Panc1 (cell line): ENCODE measurements at regions not wholly inside any gene's neighbourhood (a gene's known extent, or its start where the extent isn't known, plus 50 kb on each side); places are given as distances from the start of the nearest gene placed in this dataset.

Experiments used
- ATAC-seq: fragments of 200-7000 bp; cut with Tn5 transposase; 2 replicates; pipeline ENCODE4 v1.9.1; 2020; ENCODE audit warnings: mild to moderate bottlenecking, moderate library complexity
- BruUV-seq: library from RNA; stranded (reverse); fragments of 400-500 nt; replicated peaks from 2 replicates; lab custom pipeline; 2021; lab: Mats Ljungman, UMichigan
- CTCF ChIA-PET: fragments of 300-600 bp; sonication (Branson Sonifier 250); formaldehyde crosslinking; loops from one replicate; lab custom pipeline; 2022; ENCODE audit warnings: antibody characterized with exemption; lab: Charles Lee
- POLR2A ChIA-PET: fragments of 300-600 bp; sonication (Branson Sonifier 250); formaldehyde crosslinking; loops from one replicate; lab custom pipeline; 2022; ENCODE audit warnings: antibody characterized with exemption; lab: Charles Lee
- DNase-seq: peaks from one replicate; pipeline ENCODE4 v3.0.0-alpha.2; 2010; ENCODE audit warnings: low read depth, low spot score
- H3K27ac ChIP-seq: 2 replicates; pipeline ENCODE4 v1.5.1; 2011; ENCODE audit warnings: mild to moderate bottlenecking, low read length, inconsistent platforms
- H3K27me3 ChIP-seq: fragments of 200-500 bp; sonication (Bioruptor generic); 2 replicates; pipeline ENCODE4 v1.6.0; 2014; ENCODE audit warnings: low read length, inconsistent platforms; ENCODE audit not compliant: control insufficient read depth, insufficient read depth
- H3K36me3 ChIP-seq: fragments of 200-500 bp; sonication (Bioruptor generic); 2 replicates; pipeline ENCODE4 v1.5.1; 2014; ENCODE audit warnings: inconsistent platforms, mild to moderate bottlenecking, low read length, moderate library complexity; ENCODE audit not compliant: control insufficient read depth, insufficient read depth
- H3K4me1 ChIP-seq: 2 replicates; pipeline ENCODE4 v1.5.1; 2011; ENCODE audit warnings: inconsistent platforms, mild to moderate bottlenecking, low read length, moderate library complexity; ENCODE audit not compliant: control insufficient read depth, insufficient read depth
- H3K4me3 ChIP-seq, 2 experiments: 2 replicates each; pipeline ENCODE4 v1.5.1; 2011 to 2012; ENCODE audit warnings: low read depth in 2 of 2, low read length in 2 of 2, mild to moderate bottlenecking in 2 of 2, inconsistent platforms in 1 of 2, moderate library complexity in 1 of 2
- H3K9me3 ChIP-seq: fragments of 200-500 bp; sonication (Bioruptor generic); 2 replicates; pipeline ENCODE4 v1.5.1; 2014; ENCODE audit warnings: low read depth, mild to moderate bottlenecking, inconsistent platforms, low read length, moderate library complexity; ENCODE audit not compliant: control insufficient read depth, insufficient read depth
- POLR2AphosphoS5 ChIP-seq: IDR thresholded peaks from 2 replicates; pipeline ENCODE4 v1.6.1; 2012; ENCODE audit warnings: mild to moderate bottlenecking, low read depth, low read length, moderate library complexity
- REST ChIP-seq, 2 experiments: IDR thresholded peaks; 2 replicates each; pipeline ENCODE4 v1.6.1; 2011 to 2012; ENCODE audit warnings: low read depth in 2 of 2, control low read depth in 1 of 2, low read length in 1 of 2, mild to moderate bottlenecking in 1 of 2, moderate library complexity in 1 of 2; ENCODE audit not compliant: insufficient read depth in 1 of 2
- SIN3A ChIP-seq: IDR thresholded peaks from 2 replicates; pipeline ENCODE4 v1.6.1; 2012; ENCODE audit warnings: low read depth, mild to moderate bottlenecking, low read length, moderate library complexity, borderline replicate concordance; ENCODE audit not compliant: insufficient read depth
- TCF7L2 ChIP-seq: IDR thresholded peaks from 2 replicates; pipeline ENCODE4 v1.6.1; 2011; ENCODE audit warnings: mild to moderate bottlenecking, low read depth, low read length, inconsistent platforms
- in situ Hi-C: cut with HindIII; loops from 2 replicates; pipeline ENCODE4 v1.10.0; 2016; ENCODE audit warnings: low sequenced_read_pairs, low pct_unique_long_range_greater_than_20kb
- intact Hi-C: fragments of 100-400 bp; cut with micrococcal nuclease; formaldehyde crosslinking; loops from one replicate; pipeline ENCODE4 v1.10.0; 2022; ENCODE audit not compliant: unreplicated experiment
- TF ChIP-seq, protein P1 (sequence below): fragments of 450-650 bp; IDR thresholded peaks from 2 replicates; pipeline ENCODE4 v1.5.1; 2017; ENCODE audit warnings: mild to moderate bottlenecking

DNA sequence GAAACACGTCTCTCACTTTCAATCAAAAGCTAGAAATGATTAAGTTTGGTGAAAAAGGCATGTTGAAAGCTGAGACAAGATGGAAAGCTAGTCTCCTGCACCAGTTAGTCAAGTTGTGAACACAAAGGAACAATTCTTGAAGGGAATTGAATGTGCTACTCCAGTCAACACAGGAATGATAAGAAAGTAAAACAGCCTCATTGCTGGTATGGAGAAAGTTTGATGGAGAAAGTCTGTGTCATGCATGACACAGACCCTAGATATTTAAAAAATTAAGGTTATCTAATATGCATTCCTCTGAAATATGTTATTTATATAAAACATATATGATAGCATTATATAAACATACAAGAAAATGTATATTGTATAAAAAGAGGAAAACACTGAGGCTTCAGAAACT lies 699.4 kb upstream of the FZD8 start:
- no peak for ATAC-seq

GRCh38 chr10:36336315-36336714 lies 694.2 kb upstream of the FZD8 start:
- Histone ChIP-seq H3K27me3 (no peaks in the 10 kb centered on the region), H3K27ac (no peak overlapping the region), H3K4me3 (no peak overlapping the region), H3K9me3 (no peaks in the 10 kb centered on the region), H3K36me3 (no peaks in the 10 kb centered on the region), H3K4me1 (no peaks in the 10 kb centered on the region)
- no peak for ATAC-seq
- POLR2A ChIA-PET = no interaction called here
- BruUV-seq = no TSS peak
- CTCF ChIA-PET = no interaction called here
- DNase-seq = no peak
- in situ Hi-C loops = no loop called here
- TF ChIP-seq, protein P1, sequence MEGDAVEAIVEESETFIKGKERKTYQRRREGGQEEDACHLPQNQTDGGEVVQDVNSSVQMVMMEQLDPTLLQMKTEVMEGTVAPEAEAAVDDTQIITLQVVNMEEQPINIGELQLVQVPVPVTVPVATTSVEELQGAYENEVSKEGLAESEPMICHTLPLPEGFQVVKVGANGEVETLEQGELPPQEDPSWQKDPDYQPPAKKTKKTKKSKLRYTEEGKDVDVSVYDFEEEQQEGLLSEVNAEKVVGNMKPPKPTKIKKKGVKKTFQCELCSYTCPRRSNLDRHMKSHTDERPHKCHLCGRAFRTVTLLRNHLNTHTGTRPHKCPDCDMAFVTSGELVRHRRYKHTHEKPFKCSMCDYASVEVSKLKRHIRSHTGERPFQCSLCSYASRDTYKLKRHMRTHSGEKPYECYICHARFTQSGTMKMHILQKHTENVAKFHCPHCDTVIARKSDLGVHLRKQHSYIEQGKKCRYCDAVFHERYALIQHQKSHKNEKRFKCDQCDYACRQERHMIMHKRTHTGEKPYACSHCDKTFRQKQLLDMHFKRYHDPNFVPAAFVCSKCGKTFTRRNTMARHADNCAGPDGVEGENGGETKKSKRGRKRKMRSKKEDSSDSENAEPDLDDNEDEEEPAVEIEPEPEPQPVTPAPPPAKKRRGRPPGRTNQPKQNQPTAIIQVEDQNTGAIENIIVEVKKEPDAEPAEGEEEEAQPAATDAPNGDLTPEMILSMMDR = no peak
- TF ChIP-seq REST (IDR thresholded peaks at IDR 0.05; ENCODE audit: insufficient read depth in 1 of 2, low read depth in 2 of 2, low read length in 1 of 2) = no peak
- TF ChIP-seq POLR2AphosphoS5 = no peak
- no peak for TF ChIP-seq TCF7L2
- TF ChIP-seq SIN3A = no peak
- intact Hi-C loops = no loop called here

More for the DNA sequence above, 699.4 kb upstream of the FZD8 start:
- intact Hi-C loops = no loop called here
- no peak for DNase-seq
- Histone ChIP-seq H3K27ac (no peak overlapping the region), H3K4me3 (no peak overlapping the region), H3K9me3 (no peaks in the 10 kb centered on the region), H3K27me3 (no peaks in the 10 kb centered on the region), H3K4me1 (no peaks in the 10 kb centered on the region), H3K36me3 (no peaks in the 10 kb centered on the region)
- in situ Hi-C loops = no loop called here
- BruUV-seq = no TSS peak
- TF ChIP-seq REST (IDR thresholded peaks at IDR 0.05; ENCODE audit: insufficient read depth in 1 of 2, low read depth in 2 of 2, low read length in 1 of 2) = no peak
- no peak for TF ChIP-seq TCF7L2
- no peak for TF ChIP-seq POLR2AphosphoS5
- POLR2A ChIA-PET = no interaction called here
- CTCF ChIA-PET = no interaction called here
